Panc1 (cell line): ENCODE measurements at regions not wholly inside any gene's neighbourhood (a gene's known extent, or its start where the extent isn't known, plus 50 kb on each side); places are given as distances from the start of the nearest gene placed in this dataset.

Source experiments
- CTCF ChIP-seq: fragments of 450-650 bp; IDR thresholded peaks from 2 replicates; pipeline ENCODE4 v1.5.1; 2017; ENCODE audit warnings: mild to moderate bottlenecking
- POLR2AphosphoS5 ChIP-seq: IDR thresholded peaks from 2 replicates; pipeline ENCODE4 v1.6.1; 2012; ENCODE audit warnings: mild to moderate bottlenecking, low read depth, low read length, moderate library complexity
- REST ChIP-seq, 2 experiments: IDR thresholded peaks; 2 replicates each; pipeline ENCODE4 v1.6.1; 2011 to 2012; ENCODE audit warnings: low read depth in 2 of 2, control low read depth in 1 of 2, low read length in 1 of 2, mild to moderate bottlenecking in 1 of 2, moderate library complexity in 1 of 2; ENCODE audit not compliant: insufficient read depth in 1 of 2
- SIN3A ChIP-seq: IDR thresholded peaks from 2 replicates; pipeline ENCODE4 v1.6.1; 2012; ENCODE audit warnings: low read depth, mild to moderate bottlenecking, low read length, moderate library complexity, borderline replicate concordance; ENCODE audit not compliant: insufficient read depth
- TCF7L2 ChIP-seq: IDR thresholded peaks from 2 replicates; pipeline ENCODE4 v1.6.1; 2011; ENCODE audit warnings: mild to moderate bottlenecking, low read depth, low read length, inconsistent platforms

- TF ChIP-seq CTCF: no peak
- TF ChIP-seq POLR2AphosphoS5: no peak
- TF ChIP-seq REST (IDR thresholded peaks at IDR 0.05; ENCODE audit: insufficient read depth in 1 of 2, low read depth in 2 of 2, low read length in 1 of 2): no peak
- TF ChIP-seq SIN3A: no peak
- TF ChIP-seq TCF7L2: no peak
These were observed 189.7 kb downstream of the CENPF start for GRCh38 chr1:214792527-214793186.
